ENCODE measurements at regions not wholly inside any gene's neighbourhood (a gene's known extent, or its start where the extent isn't known, plus 50 kb on each side); places are given as distances from the start of the nearest gene placed in this dataset.
"Not testable (repeated sequence)": the region's sequence is repeated elsewhere in the genome, so short reads cannot be mapped to it uniquely, and the experiment has no call there.

DNA sequence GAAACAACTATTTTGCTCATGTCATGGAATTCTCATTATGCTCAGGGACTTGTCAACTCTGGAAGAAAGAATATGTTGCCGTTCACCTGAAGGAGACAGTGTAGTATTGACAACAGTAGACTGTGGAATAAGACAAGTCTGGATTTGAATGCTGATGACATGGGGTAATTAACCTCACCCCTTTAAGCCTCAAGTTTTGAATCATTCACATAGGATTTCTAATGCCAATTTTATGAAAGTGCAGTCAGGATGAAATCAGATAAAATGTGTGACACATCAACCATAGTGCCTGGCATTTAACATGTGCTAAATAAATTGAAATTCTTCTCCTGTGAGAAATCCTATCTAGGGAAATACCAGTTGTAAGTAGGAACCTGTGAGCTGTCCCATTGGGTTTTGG lies 305.8 kb downstream of the KIF20B start:
- TF ChIP-seq, protein P1, sequence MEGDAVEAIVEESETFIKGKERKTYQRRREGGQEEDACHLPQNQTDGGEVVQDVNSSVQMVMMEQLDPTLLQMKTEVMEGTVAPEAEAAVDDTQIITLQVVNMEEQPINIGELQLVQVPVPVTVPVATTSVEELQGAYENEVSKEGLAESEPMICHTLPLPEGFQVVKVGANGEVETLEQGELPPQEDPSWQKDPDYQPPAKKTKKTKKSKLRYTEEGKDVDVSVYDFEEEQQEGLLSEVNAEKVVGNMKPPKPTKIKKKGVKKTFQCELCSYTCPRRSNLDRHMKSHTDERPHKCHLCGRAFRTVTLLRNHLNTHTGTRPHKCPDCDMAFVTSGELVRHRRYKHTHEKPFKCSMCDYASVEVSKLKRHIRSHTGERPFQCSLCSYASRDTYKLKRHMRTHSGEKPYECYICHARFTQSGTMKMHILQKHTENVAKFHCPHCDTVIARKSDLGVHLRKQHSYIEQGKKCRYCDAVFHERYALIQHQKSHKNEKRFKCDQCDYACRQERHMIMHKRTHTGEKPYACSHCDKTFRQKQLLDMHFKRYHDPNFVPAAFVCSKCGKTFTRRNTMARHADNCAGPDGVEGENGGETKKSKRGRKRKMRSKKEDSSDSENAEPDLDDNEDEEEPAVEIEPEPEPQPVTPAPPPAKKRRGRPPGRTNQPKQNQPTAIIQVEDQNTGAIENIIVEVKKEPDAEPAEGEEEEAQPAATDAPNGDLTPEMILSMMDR (IDR thresholded peaks at IDR 0.05; ENCODE audit: control insufficient read depth, insufficient read depth, low read depth, low read length, missing control alignments) = no peak
- no peak for DNase-seq (ENCODE audit: low read depth)
- no peak overlapping the region for H3K4me3 ChIP-seq (ENCODE audit: control insufficient read depth, low read depth, low read length)

DNA sequence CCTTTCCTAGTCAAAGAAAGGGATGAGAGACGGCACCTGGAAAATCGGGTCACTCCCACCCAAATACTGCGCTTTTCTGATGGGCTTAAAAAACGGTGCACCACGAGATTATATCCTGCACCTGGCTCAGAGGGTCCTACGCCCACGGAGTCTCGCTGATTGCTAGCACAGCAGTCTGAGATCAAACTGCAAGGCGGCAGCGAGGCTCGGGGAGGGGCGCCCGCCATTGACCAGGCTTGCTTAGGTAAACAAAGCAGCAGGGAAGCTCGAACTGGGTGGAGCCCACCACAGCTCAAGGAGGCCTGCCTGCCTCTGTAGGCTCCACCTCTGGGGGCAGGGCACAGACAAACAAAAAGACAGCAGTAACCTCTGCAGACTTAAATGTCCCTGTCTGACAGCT lies 309.9 kb downstream of the KIF20B start:
- H3K4me3 ChIP-seq (ENCODE audit: control insufficient read depth, low read depth, low read length); DNase-seq (ENCODE audit: low read depth): not testable (repeated sequence)

DNA sequence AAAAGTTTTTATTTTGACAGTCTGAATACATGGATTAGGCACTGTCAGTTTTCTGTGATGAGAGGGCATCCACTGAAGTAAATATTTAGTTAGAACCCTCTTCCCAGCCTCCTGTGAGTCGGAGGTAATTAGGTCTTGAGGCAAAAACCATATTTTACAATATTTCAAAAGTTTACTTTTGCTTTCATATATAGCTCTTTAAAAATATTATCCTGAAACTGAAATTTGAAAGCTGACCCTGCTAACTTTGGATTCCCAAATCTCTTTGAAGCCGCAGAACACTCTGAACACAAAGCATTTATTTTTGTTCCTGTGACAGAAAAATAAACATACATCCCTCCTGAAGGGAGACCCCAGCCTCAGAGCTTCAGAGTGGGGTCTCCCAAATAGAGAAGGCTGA lies 317.4 kb downstream of the KIF20B start:
- TF ChIP-seq, protein P1 (IDR thresholded peaks at IDR 0.05; ENCODE audit: control insufficient read depth, insufficient read depth, low read depth, low read length, missing control alignments) = no peak
- no peak overlapping the region for H3K4me3 ChIP-seq (ENCODE audit: control insufficient read depth, low read depth, low read length)
- no peak for DNase-seq (ENCODE audit: low read depth)

DNA sequence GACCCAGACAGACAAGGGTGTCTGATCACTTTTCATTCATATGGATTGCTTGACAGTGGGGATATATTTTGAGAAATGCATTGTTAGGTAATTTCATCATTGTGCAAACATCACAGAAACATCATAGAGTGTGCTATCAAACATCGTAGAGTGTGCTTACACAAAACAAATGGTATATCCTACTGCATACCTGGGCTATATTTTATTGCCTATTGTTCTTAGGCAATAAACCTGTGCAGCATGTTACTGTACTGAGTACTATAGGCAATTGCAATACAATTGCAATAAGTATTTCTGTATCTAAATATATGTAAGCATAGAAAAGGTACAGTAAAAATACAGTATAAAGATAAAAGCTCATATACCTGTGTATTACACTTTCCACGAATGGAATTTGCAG lies 319.1 kb downstream of the KIF20B start:
- H3K4me3 ChIP-seq (ENCODE audit: control insufficient read depth, low read depth, low read length) = no peak overlapping the region
- DNase-seq (ENCODE audit: low read depth) = no peak
- TF ChIP-seq, protein P1 (IDR thresholded peaks at IDR 0.05; ENCODE audit: control insufficient read depth, insufficient read depth, low read depth, low read length, missing control alignments) = no peak

DNA sequence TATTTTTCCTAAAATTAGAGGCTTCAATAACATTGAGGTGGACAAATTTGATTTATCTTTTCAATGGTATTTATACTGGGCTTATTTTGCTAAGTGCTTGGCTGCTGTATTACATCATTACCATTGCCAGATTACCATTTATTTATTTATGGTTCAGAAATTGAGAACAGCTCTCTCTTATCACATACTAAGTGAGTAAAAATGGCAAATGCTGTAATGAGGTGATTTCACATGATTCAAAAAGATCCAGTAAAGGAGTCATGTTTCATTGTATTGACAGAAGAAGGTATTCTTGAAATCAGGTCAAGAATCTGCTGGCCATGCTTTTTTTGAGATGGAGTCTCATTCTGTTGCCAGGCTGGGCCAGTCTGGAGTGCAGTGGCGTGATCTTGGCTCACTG lies 322.6 kb downstream of the KIF20B start:
- no peak for DNase-seq (ENCODE audit: low read depth)
- H3K4me3 ChIP-seq (ENCODE audit: control insufficient read depth, low read depth, low read length) = no peak overlapping the region

DNA sequence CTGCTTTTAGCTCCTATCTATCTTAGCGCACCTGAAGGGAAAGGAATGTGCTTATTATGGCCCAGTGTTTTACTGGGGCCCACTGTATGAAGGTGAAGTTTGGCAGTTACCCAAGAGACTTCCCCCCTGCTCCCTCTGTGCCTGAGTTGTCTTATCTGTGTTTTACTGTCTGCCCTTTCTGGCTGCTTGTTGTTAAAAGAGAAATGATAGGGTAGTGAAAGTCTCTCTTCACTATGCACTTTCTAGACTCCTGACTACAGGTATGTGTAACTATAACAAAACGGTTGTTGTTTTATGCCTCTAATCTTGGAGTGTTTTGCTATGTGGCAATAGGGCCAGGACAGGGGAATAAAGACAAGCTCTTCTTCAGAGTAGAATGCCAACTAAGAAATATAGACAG lies 326.9 kb downstream of the KIF20B start:
- DNase-seq (ENCODE audit: low read depth) = no peak
- no peak overlapping the region for H3K4me3 ChIP-seq (ENCODE audit: control insufficient read depth, low read depth, low read length)
- TF ChIP-seq, protein P1 (IDR thresholded peaks at IDR 0.05; ENCODE audit: control insufficient read depth, insufficient read depth, low read depth, low read length, missing control alignments) = no peak

More for the DNA sequence above, 322.6 kb downstream of the KIF20B start:
- TF ChIP-seq, protein P1 (IDR thresholded peaks at IDR 0.05; ENCODE audit: control insufficient read depth, insufficient read depth, low read depth, low read length, missing control alignments) = no peak

DNA sequence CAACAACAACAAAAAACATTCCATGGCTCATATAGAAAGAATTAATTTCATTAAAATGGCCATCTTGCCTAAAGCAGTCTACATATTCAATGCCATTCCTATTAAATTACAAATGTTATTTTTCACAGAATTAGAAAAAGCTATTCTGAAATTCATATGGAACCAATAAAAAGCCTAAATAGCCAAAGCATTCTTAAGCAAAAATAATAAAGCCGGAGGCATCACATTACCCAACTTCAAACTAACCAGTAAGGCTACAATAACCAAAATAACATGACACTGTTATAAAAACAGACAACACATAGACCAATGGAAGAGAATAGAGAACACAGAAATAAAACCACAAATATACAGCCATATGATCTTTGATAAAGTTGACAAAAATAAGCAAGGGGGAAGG lies 330.4 kb downstream of the KIF20B start:
- no peak overlapping the region for H3K4me3 ChIP-seq (ENCODE audit: control insufficient read depth, low read depth, low read length)
- no peak for DNase-seq (ENCODE audit: low read depth)
- TF ChIP-seq, protein P1 (IDR thresholded peaks at IDR 0.05; ENCODE audit: control insufficient read depth, insufficient read depth, low read depth, low read length, missing control alignments) = no peak

All from AG09309 (cell line).